Lung microvascular endothelial cell (primary cell): ENCODE measurements at regions not wholly inside any gene's neighbourhood (a gene's known extent, or its start where the extent isn't known, plus 50 kb on each side); places are given as distances from the start of the nearest gene placed in this dataset.
"Not testable (repeated sequence)": the region's sequence is repeated elsewhere in the genome, so short reads cannot be mapped to it uniquely, and the experiment has no call there.

Experiments used
- DNase-seq, 2 donors: peaks; one replicate each; pipeline versions ENCODE4 v3.0.0 to v3.0.0-alpha.2; 2010; ENCODE audit warnings: low read depth in 2 of 2

GRCh38 chr2:31736695-31737454, 156.1 kb upstream of the SRD5A2 start:
- no peak for DNase-seq

GRCh38 chr2:31735716-31736115, 155.0 kb upstream of the SRD5A2 start:
- no peak for DNase-seq

GRCh38 chr2:31729442-31730092, 148.8 kb upstream of the SRD5A2 start:
- DNase-seq, result peak; percentile 12 to 13

- no peak for DNase-seq
Observed at GRCh38 chr2:31729065-31729439, 148.3 kb upstream of the SRD5A2 start.

- DNase-seq, result no peak
Observed at GRCh38 chr2:31728406-31729064, 147.8 kb upstream of the SRD5A2 start.

GRCh38 chr2:31726457-31726856, 145.7 kb upstream of the SRD5A2 start:
- no peak for DNase-seq

- DNase-seq, result no peak
Observed at GRCh38 chr2:31725444-31725843, 144.7 kb upstream of the SRD5A2 start.

- no peak for DNase-seq
Observed at GRCh38 chr2:31711737-31712136, 131.0 kb upstream of the SRD5A2 start.

GRCh38 chr2:31710121-31710520, 129.4 kb upstream of the SRD5A2 start:
- DNase-seq, result no peak

- DNase-seq, result no peak
Observed at GRCh38 chr2:31707992-31708391, 127.3 kb upstream of the SRD5A2 start.

- no peak for DNase-seq
Observed at GRCh38 chr2:31704561-31705212, 123.9 kb upstream of the SRD5A2 start.

- DNase-seq, result no peak
Observed at GRCh38 chr2:31703253-31703652, 122.5 kb upstream of the SRD5A2 start.

GRCh38 chr2:31698722-31699121, 118.0 kb upstream of the SRD5A2 start:
- no peak for DNase-seq

- no peak for DNase-seq
Observed at GRCh38 chr2:31696068-31696467, 115.3 kb upstream of the SRD5A2 start.

- peak; percentile 5 to 16 for DNase-seq
Observed at GRCh38 chr2:31694444-31694843, 113.7 kb upstream of the SRD5A2 start.

GRCh38 chr2:31693882-31694281, 113.1 kb upstream of the SRD5A2 start:
- peak; percentile 13 to 26 for DNase-seq

GRCh38 chr2:31688282-31688681, 107.5 kb upstream of the SRD5A2 start:
- peak; percentile 6 to 24 for DNase-seq

- not testable (repeated sequence) for DNase-seq
Observed at GRCh38 chr2:31683506-31683905, 102.8 kb upstream of the SRD5A2 start.

- peak in 1 of 2 donors; percentile 0 for DNase-seq
Observed at GRCh38 chr2:31675485-31675901, 94.8 kb upstream of the SRD5A2 start.

GRCh38 chr2:31674446-31674845, 93.7 kb upstream of the SRD5A2 start:
- no peak for DNase-seq

- DNase-seq, result no peak
Observed at GRCh38 chr2:31666878-31667277, 86.1 kb upstream of the SRD5A2 start.
